Large intestine (tissue), 3 donors: ENCODE measurements at regions not wholly inside any gene's neighbourhood (a gene's known extent, or its start where the extent isn't known, plus 50 kb on each side); places are given as distances from the start of the nearest gene placed in this dataset.
A peak's percentile ranks its signal among the peaks of the same experiment; 100 is the strongest.

Source experiments
- DNase-seq, 2 donors: peaks; one replicate each; pipeline versions ENCODE4 v3.0.0 to v3.0.0-alpha.2; 2013
- H3K27ac ChIP-seq: one replicate; pipeline ENCODE4 v1.5.1; 2013; ENCODE audit warnings: low read length
- H3K27me3 ChIP-seq: 2 replicates; pipeline ENCODE4 v1.6.1; 2013; ENCODE audit warnings: low read length; ENCODE audit not compliant: control insufficient read depth, insufficient read depth
- H3K36me3 ChIP-seq: 2 replicates; pipeline ENCODE4 v1.6.1; 2013; ENCODE audit warnings: low read length; ENCODE audit not compliant: control insufficient read depth, insufficient read depth
- H3K4me1 ChIP-seq: one replicate; pipeline ENCODE4 v1.6.1; 2013; ENCODE audit warnings: low read length; ENCODE audit not compliant: control insufficient read depth, insufficient read depth
- H3K4me3 ChIP-seq: one replicate; pipeline ENCODE4 v1.5.1; 2013; ENCODE audit warnings: low read length
- H3K9me3 ChIP-seq: one replicate; pipeline ENCODE4 v1.6.1; 2013; ENCODE audit warnings: mild to moderate bottlenecking, low read depth, low read length, moderate library complexity; ENCODE audit not compliant: control insufficient read depth
- whole genome bisulfite sequencing: methylation state at CpG from one replicate; pipeline ENCODE4 v1.1.5; 2013; ENCODE audit warnings: low lambda C conversion rate; ENCODE audit not compliant: insufficient coverage; 5-methylcytosine and 5-hydroxymethylcytosine counted together

DNA sequence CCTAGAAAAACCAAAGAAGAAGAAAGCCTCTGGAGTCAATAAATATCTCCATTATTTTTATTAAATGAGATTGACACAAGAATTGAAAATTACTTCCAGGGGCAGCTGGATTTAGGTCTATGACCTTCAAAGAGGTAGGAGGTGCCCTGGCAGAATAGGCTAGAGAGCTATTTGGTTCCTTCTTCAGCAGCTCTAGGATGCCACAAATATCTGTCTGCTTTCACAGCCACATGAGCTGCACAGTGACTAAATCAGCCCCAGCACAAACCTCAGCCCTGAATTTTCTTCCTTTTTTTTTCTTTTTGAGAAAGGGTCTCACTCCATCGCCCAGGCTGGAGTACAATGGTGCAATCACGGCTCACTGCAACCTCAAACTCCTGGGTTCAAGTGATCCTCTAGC lies 223.5 kb downstream of the ABHD5 start:
- H3K4me1 ChIP-seq: no peaks in the 10 kb centered on the region
- no CpG with 5 or more reads among the region's 2 CpGs for WGBS
- no peaks in the 10 kb centered on the region for H3K36me3 ChIP-seq
- H3K27me3 ChIP-seq: peaks cover 14% of the 10 kb centered on the region
- no peak for DNase-seq
- H3K4me3 ChIP-seq: no peak overlapping the region
- no peaks in the 10 kb centered on the region for H3K9me3 ChIP-seq
- H3K27ac ChIP-seq: no peak overlapping the region

DNA sequence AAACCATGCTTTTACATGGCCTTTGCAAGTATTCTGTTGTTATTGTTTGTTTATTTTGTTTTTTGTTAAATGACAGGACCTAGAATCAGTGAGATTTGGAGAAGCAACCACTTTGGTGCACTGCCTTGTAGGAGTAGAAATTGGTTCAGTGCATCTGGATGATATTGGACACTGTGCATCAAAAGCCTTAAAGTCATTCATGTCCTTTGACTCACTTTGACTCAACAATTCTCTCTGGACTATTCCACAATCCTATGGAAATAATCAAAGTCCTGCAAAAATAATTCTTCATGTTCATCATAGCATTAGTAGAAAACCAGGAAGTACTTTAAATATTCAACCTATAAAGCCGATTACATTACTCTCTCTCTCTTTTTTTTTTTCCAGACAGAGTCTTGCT lies 224.8 kb downstream of the ABHD5 start:
- H3K4me3 ChIP-seq: no peak overlapping the region
- no peak for DNase-seq
- 88% methylated on average over 1 of the region's 1 CpG for WGBS
- H3K4me1 ChIP-seq: no peaks in the 10 kb centered on the region
- H3K27ac ChIP-seq: no peak overlapping the region
- no peaks in the 10 kb centered on the region for H3K9me3 ChIP-seq
- no peaks in the 10 kb centered on the region for H3K36me3 ChIP-seq
- H3K27me3 ChIP-seq: peaks cover 14% of the 10 kb centered on the region

DNA sequence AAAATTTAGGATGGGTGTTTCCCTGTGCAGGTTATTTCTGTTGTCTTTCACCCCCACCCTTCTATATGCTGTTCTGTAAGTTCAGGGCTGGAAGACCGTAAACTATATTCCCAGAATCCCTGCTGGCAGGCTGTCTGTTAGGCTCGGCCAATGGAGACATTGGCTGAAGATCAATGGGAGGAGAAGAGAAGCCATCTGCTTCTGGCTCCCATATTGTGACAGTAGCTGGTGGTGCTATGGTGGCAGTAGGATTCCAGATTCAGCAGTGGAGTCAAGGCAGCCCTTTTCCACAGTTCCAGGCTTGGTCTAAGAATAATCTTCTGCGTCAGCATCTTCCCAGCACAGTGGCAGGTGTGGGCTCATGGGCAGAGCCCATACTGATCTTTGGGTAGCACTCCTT lies 226.6 kb downstream of the ABHD5 start:
- no peak for DNase-seq
- peaks cover 17% of the 10 kb centered on the region for H3K27me3 ChIP-seq
- H3K27ac ChIP-seq: no peak overlapping the region
- no CpG with 5 or more reads among the region's 3 CpGs for WGBS
- H3K36me3 ChIP-seq: no peaks in the 10 kb centered on the region
- H3K4me3 ChIP-seq: no peak overlapping the region
- H3K4me1 ChIP-seq: no peaks in the 10 kb centered on the region
- H3K9me3 ChIP-seq: no peaks in the 10 kb centered on the region

DNA sequence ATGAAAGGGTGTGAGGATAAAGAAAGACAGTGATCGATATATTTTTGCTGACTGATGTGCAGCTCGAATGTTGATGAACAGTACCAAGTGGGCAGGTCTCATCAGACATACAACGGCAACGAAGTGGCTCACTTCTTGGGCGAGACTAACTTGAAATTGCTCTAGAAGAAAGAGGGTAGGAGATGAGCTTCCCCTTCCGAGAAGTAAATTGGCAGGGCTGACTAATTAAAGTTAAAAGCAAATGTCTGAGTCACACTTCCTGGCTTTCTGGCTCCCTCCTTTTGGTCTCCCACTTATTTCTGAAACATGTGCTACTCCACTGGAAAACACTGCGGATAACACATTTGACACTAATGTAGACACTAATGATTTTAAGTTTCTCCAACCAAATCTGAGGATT lies 228.3 kb downstream of the ABHD5 start:
- no peaks in the 10 kb centered on the region for H3K9me3 ChIP-seq
- H3K27me3 ChIP-seq: peaks cover 19% of the 10 kb centered on the region
- DNase-seq: no peak
- WGBS: no CpG with 5 or more reads among the region's 7 CpGs
- H3K4me3 ChIP-seq: no peak overlapping the region
- H3K36me3 ChIP-seq: no peaks in the 10 kb centered on the region
- no peak overlapping the region for H3K27ac ChIP-seq
- H3K4me1 ChIP-seq: no peaks in the 10 kb centered on the region

DNA sequence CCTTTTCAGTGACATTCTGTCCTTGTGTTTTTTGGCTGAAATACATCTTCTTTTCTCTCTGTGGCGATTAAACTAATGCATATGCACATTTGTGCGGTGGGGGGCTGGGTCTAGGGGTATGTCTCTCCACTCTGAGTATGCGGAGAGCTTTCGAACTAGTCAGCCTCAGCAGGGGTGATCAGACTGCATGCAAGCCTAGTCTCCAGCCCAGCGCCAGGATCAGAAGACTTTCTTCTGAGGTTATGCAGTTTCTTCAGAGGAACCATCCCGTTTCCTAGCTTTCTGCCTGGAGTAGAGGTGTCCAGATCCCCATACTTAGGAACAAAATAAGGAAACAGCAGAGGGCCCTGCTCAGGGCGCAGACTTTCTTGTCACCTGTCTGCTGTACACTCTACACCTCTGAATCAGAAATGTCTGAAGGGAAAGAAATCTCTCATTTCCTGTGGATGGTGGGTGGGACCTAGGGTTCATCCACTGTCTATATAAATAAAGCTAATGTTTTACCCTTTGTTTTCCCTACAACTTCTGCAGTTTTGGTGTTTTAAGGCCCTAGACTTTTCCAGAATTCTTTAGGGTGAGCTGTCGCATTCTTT lies 230.4 kb downstream of the ABHD5 start:
- Histone ChIP-seq H3K36me3 (no peaks in the 10 kb centered on the region), H3K27me3 (peaks cover 24% of the 10 kb centered on the region), H3K4me3 (no peak overlapping the region), H3K9me3 (no peaks in the 10 kb centered on the region), H3K27ac (no peak overlapping the region), H3K4me1 (no peaks in the 10 kb centered on the region)
- WGBS: no CpG with 5 or more reads among the region's 8 CpGs
- DNase-seq: no peak

DNA sequence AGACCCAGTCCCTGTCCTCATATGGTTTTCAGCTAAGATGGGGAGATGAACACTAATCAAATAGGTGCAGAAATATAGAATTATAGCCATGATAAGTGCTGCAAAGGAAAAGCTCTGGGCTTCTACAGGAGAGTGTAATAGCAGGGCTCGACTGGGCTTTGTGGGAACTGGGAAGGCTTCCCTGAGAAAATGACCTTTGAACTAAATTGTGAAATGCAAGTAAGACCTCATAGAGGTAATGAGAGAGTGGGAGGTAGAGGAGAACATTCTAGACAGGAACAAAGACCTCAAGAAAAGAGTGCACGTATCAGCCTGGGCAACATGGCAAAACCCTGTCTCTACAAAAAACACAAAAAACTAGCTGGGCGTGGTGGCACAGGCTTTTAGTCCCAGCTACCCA lies 231.6 kb downstream of the ABHD5 start:
- Histone ChIP-seq H3K4me3 (no peak overlapping the region), H3K4me1 (no peaks in the 10 kb centered on the region), H3K9me3 (no peaks in the 10 kb centered on the region), H3K27me3 (peaks cover 26% of the 10 kb centered on the region), H3K27ac (no peak overlapping the region), H3K36me3 (no peaks in the 10 kb centered on the region)
- WGBS: 100% methylated on average over 1 of the region's 3 CpGs
- DNase-seq: peak in 1 of 2 donors; percentile 22

DNA sequence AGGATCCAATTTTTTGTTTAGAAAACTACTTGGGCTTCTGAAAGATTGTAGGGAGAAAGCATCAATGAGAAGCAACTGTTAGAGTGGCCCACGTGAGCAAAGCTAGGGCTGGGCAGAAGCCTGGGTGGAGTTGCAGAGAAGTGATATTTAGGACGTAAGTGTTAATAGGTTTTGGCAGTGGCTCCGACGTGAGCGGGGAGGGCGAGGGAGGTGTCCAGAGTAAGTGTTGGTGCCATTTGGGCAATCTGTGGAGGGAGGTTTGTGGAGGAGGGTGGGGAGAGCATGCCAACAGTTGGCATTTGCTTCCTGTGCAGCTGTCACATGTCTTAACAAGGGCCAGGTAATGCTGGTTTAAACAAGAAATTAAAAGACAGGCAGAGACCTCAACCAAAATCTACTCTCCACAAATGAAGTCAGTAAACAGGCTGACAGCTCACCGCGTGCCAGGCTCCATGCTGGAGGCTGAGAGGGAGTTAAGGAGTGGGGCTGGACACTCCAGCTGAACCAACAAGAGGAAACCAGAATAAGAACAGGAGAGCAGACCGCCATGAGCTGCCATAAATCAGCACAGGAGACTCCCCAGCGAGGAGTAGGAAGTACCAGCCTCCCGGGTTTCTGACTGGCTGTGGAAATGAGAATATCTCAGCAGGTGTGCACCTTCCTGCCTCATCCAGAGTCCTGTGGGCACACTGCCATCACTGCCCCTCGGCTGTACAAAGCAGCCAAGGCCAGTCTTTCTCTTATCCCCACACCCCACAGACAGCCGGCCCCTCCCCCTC lies 232.6 kb downstream of the ABHD5 start:
- Histone ChIP-seq H3K4me1 (no peaks in the 10 kb centered on the region), H3K27ac (no peak overlapping the region), H3K9me3 (no peaks in the 10 kb centered on the region), H3K4me3 (no peak overlapping the region), H3K36me3 (no peaks in the 10 kb centered on the region), H3K27me3 (peaks cover 28% of the 10 kb centered on the region)
- WGBS: 76% methylated on average over 6 of the region's 13 CpGs
- no peak for DNase-seq

DNA sequence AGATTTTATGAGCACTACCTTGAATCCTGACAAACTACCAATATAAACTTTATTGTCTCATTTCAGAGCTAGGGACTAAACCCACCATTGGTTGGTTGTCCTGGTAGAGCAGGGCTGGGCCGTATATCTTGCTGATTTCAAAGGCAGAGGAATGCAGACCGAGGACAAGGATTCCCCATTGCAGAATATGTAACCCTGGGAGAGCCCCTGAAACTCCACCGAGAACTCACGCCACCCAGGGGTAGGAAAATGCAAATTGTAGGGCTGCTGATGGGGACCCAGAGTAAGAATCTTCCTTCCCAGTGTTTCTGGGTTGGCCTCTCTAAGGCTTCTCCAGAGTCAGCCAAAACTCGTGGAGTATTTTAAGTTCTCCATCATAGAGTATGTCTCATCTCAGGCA lies 235.3 kb downstream of the ABHD5 start:
- H3K36me3 ChIP-seq: no peaks in the 10 kb centered on the region
- H3K27me3 ChIP-seq: peaks cover 28% of the 10 kb centered on the region
- no peak overlapping the region for H3K27ac ChIP-seq
- H3K4me1 ChIP-seq: no peaks in the 10 kb centered on the region
- H3K4me3 ChIP-seq: no peak overlapping the region
- WGBS: no CpG with 5 or more reads among the region's 5 CpGs
- H3K9me3 ChIP-seq: no peaks in the 10 kb centered on the region
- no peak for DNase-seq

DNA sequence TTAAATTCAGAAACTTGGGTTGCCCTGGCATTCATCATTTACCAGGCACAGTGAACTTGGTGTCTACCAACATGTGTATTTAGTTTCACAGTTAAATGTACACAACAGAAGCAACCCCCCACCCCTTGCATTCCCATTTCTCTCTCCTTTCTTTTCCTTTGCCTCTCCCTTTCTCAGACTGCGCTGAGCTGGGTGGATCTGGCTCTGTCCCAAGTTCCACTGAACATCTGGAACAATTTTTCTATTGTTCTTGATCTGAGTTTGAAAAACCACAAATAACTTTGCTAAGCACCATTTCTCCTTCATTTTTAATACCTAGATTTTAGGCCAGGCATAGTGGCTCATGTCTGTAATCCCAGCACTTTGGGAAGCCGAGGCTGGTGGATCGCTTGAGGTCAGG lies 242.2 kb downstream of the ABHD5 start:
- H3K27ac ChIP-seq: no peak overlapping the region
- no peaks in the 10 kb centered on the region for H3K9me3 ChIP-seq
- peaks cover 6% of the 10 kb centered on the region for H3K27me3 ChIP-seq
- DNase-seq: no peak
- H3K36me3 ChIP-seq: no peaks in the 10 kb centered on the region
- H3K4me1 ChIP-seq: no peaks in the 10 kb centered on the region
- 86% methylated on average over 1 of the region's 3 CpGs for WGBS
- H3K4me3 ChIP-seq: no peak overlapping the region

DNA sequence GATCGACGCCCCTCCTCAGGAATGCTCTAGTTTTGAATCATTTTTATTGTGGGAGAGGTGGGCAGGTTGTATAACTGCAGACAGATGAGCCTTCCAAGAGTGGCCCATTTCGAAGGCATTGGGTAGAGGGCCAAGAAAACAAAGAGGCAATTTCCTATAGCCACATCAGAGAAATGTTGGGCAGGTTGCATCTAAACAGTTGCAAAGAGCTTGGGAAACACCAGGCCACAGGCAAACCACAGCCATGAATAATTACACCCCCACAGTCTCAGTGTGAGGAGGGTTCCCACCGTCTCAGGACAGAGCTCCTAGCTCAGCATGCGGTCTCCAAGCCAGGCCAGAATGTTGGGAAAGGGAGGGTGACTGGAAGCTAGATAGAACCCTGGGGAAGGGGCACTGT lies 257.3 kb downstream of the ABHD5 start:
- no peak for DNase-seq
- no peak overlapping the region for H3K4me3 ChIP-seq
- WGBS: no CpG with 5 or more reads among the region's 5 CpGs
- H3K4me1 ChIP-seq: peaks cover 2% of the 10 kb centered on the region
- H3K27me3 ChIP-seq: no peaks in the 10 kb centered on the region
- no peak overlapping the region for H3K27ac ChIP-seq
- no peaks in the 10 kb centered on the region for H3K36me3 ChIP-seq
- no peaks in the 10 kb centered on the region for H3K9me3 ChIP-seq

DNA sequence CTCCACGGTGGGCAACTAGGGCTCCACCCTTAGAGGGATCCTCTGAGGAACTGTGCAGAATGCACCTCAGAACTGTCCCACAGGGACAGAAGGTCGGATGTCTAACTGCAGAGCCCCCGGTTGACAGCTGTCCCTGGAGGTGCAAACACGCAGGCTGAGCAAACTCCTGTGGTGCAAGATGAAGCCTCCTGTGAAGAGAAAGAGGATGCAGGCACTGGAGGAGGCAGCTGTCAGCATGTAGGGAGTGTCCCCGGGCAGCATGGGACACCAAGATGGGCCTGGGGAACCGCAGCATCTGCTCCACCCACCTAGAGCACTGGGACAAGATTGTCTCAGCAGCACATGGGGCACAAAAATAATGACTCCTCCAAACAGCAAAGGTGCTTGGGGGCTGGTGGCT lies 258.9 kb downstream of the ABHD5 start:
- Histone ChIP-seq H3K27me3 (no peaks in the 10 kb centered on the region), H3K9me3 (no peaks in the 10 kb centered on the region), H3K4me1 (peaks cover 15% of the 10 kb centered on the region), H3K36me3 (no peaks in the 10 kb centered on the region), H3K27ac (no peak overlapping the region), H3K4me3 (no peak overlapping the region)
- DNase-seq: no peak
- WGBS: no CpG with 5 or more reads among the region's 6 CpGs
